Muscle layer of colon (tissue), 2 donors: ENCODE measurements at regions not wholly inside any gene's neighbourhood (a gene's known extent, or its start where the extent isn't known, plus 50 kb on each side); places are given as distances from the start of the nearest gene placed in this dataset.

Experiments used
- H3K27ac ChIP-seq: one replicate; pipeline ENCODE4 v1.7.0; 2013; ENCODE audit warnings: low read depth, mild to moderate bottlenecking, low read length, moderate library complexity
- H3K27me3 ChIP-seq, 2 donors: one replicate each; pipeline ENCODE4 v1.7.0; 2013; ENCODE audit warnings: low read length in 2 of 2, mild to moderate bottlenecking in 2 of 2; ENCODE audit not compliant: insufficient read depth in 2 of 2, control insufficient read depth in 1 of 2
- H3K36me3 ChIP-seq: one replicate; pipeline ENCODE4 v1.7.0; 2013; ENCODE audit warnings: mild to moderate bottlenecking, low read length; ENCODE audit not compliant: insufficient read depth
- H3K4me1 ChIP-seq: one replicate; pipeline ENCODE4 v1.7.0; 2013; ENCODE audit warnings: mild to moderate bottlenecking, low read length; ENCODE audit not compliant: insufficient read depth
- H3K4me3 ChIP-seq, 2 donors: one replicate each; pipeline ENCODE4 v1.7.0; 2013; ENCODE audit warnings: low read length in 2 of 2, low read depth in 1 of 2, mild to moderate bottlenecking in 1 of 2, moderate library complexity in 1 of 2
- H3K9ac ChIP-seq: one replicate; pipeline ENCODE4 v1.7.0; 2013; ENCODE audit warnings: low read length
- H3K9me3 ChIP-seq: one replicate; pipeline ENCODE4 v1.7.0; 2013; ENCODE audit warnings: mild to moderate bottlenecking, low read length
- donor health status: abdominal sarcoma.
- donor health status: Adenocarcinoma of cecum.

DNA sequence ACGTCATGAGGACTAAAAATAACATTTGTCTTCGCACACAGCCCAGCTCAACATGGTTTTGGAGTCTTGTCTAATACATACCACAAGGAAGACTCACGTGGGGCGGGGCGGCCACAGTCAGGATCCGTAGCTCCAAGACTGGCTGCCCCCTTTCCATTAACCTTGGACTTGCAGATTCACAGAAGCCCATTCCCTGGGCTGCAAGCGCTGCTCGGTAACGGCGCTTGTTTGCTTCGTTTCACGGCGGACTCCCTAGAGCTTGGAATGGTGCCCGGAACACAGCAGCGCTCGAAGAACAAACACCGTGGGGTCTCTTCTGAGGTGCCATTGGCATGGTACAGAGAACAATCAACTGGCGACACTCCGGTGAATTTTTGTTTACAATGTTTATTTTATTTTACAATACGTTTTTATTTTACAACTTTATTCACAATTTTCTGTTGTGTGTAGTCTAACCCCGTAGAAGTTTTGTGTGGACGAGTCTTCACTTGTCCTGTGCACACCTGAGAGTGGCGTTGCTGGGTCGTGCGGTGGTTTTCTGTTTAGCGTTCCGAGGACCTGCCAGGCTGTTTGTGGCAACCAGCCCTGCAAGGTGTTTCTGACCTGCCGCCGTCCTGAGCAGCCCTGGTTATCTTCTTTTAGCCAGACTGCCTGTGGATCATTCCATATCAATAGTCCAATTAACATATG is 126.5 kb downstream of the GALR1 start:
- Histone ChIP-seq H3K4me1 (no peaks in the 10 kb centered on the region), H3K27ac (no peak overlapping the region), H3K9me3 (no peaks in the 10 kb centered on the region), H3K4me3 (no peak overlapping the region), H3K9ac (no peak overlapping the region), H3K27me3 (no peaks in the 10 kb centered on the region), H3K36me3 (no peaks in the 10 kb centered on the region)

GRCh38 chr18:77376733-77377094 is 127.1 kb downstream of the GALR1 start:
- Histone ChIP-seq H3K36me3 (no peaks in the 10 kb centered on the region), H3K9me3 (no peaks in the 10 kb centered on the region), H3K9ac (no peak overlapping the region), H3K27me3 (no peaks in the 10 kb centered on the region), H3K4me1 (no peaks in the 10 kb centered on the region), H3K4me3 (no peak overlapping the region), H3K27ac (no peak overlapping the region)

DNA sequence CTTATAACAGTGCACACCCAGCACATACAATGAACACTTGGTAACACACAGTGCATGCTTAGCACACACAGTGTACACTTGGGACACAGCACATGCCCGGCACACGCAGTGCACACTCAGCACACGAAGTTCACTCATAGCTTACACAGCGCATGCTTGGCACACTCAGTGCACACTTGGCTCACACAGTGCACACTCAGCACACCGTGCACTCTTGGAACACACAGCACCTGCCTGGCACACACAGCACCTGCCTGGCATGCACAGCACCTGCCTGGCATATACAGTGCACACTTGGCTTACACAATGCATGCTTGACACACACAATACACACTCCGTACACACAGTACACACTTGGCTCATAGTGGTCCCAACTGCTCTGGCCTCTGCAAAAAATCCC is 128.2 kb downstream of the GALR1 start:
- no peaks in the 10 kb centered on the region for H3K4me1 ChIP-seq
- no peak overlapping the region for H3K4me3 ChIP-seq
- no peak overlapping the region for H3K9ac ChIP-seq
- H3K27me3 ChIP-seq = no peaks in the 10 kb centered on the region
- H3K9me3 ChIP-seq = no peaks in the 10 kb centered on the region
- H3K27ac ChIP-seq = no peak overlapping the region
- H3K36me3 ChIP-seq = no peaks in the 10 kb centered on the region

GRCh38 chr18:77379976-77380509 is 130.4 kb downstream of the GALR1 start:
- no peaks in the 10 kb centered on the region for H3K27me3 ChIP-seq
- no peaks in the 10 kb centered on the region for H3K9me3 ChIP-seq
- no peaks in the 10 kb centered on the region for H3K4me1 ChIP-seq
- H3K27ac ChIP-seq = no peak overlapping the region
- no peak overlapping the region for H3K4me3 ChIP-seq
- no peak overlapping the region for H3K9ac ChIP-seq
- H3K36me3 ChIP-seq = no peaks in the 10 kb centered on the region

GRCh38 chr18:77380695-77381094 is 131.0 kb downstream of the GALR1 start:
- H3K27ac ChIP-seq = no peak overlapping the region
- H3K4me3 ChIP-seq = no peak overlapping the region

DNA sequence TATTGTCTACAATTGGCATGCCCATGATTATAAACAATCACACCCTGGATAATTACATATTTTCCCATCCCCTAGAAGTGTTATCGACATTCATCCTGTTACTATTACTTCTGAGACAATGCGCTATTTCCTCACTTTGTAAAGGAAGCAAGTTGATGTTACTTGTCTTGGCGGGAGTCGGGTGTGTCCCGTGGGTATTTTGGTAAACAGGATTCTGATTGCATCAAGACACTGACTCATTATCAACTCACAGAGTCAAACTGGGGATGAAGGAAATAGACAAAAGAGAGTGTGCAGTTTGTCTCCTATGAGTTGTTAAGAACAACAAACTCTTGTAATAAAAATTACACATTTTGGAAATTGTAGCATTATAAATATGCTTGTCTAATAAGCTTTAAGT is 142.7 kb downstream of the GALR1 start:
- H3K27me3 ChIP-seq = no peaks in the 10 kb centered on the region
- H3K4me1 ChIP-seq = no peaks in the 10 kb centered on the region
- no peak overlapping the region for H3K9ac ChIP-seq
- H3K27ac ChIP-seq = no peak overlapping the region
- no peak overlapping the region for H3K4me3 ChIP-seq
- no peaks in the 10 kb centered on the region for H3K36me3 ChIP-seq
- no peaks in the 10 kb centered on the region for H3K9me3 ChIP-seq

More at GRCh38 chr18:77380695-77381094, 131.0 kb downstream of the GALR1 start:
- Histone ChIP-seq H3K36me3 (no peaks in the 10 kb centered on the region), H3K27me3 (no peaks in the 10 kb centered on the region), H3K9me3 (no peaks in the 10 kb centered on the region), H3K4me1 (no peaks in the 10 kb centered on the region), H3K9ac (no peak overlapping the region)

DNA sequence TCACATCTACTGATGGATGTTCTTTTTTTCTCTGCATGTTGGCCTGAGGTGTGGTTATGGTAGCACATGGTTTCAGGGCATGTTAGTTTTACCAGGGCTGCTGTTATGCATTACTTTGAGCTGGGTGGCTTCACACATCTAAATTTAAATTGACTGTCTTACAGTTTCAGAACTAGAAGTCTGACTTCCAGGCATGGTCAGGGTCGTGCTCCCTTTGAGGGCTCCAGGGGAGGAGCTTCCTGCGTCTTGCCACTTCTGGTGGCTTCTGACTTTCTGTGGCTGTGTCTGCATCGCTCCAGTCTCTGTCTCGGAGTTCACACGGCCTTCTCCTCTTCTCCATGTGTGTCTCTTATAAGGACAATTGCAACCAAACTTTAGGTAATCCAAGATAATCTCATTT is 143.9 kb downstream of the GALR1 start:
- Histone ChIP-seq H3K9ac (no peak overlapping the region), H3K27me3 (no peaks in the 10 kb centered on the region), H3K4me3 (no peak overlapping the region), H3K4me1 (no peaks in the 10 kb centered on the region), H3K9me3 (no peaks in the 10 kb centered on the region), H3K27ac (no peak overlapping the region), H3K36me3 (no peaks in the 10 kb centered on the region)

DNA sequence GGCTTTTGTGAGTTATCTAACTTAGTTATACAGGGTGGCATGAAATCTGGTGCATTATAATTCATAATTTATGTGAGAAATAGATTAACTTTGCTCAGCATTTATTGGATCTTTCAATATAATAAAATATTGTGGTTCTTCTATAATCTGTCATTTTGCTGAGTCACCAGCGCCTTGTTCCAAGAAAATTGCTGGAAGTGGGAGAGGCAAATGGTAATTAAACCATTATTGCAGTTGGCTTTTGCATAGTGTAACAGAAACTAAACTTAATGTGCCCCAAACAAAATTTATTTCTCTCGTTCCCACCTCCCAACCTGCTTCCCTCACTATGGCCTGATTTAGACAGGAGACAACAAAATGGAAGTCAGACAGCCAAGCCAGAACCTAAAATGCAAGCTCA is 146.3 kb downstream of the GALR1 start:
- Histone ChIP-seq H3K9me3 (no peaks in the 10 kb centered on the region), H3K27me3 (no peaks in the 10 kb centered on the region), H3K9ac (no peak overlapping the region), H3K4me3 (no peak overlapping the region), H3K36me3 (no peaks in the 10 kb centered on the region), H3K27ac (no peak overlapping the region), H3K4me1 (no peaks in the 10 kb centered on the region)

DNA sequence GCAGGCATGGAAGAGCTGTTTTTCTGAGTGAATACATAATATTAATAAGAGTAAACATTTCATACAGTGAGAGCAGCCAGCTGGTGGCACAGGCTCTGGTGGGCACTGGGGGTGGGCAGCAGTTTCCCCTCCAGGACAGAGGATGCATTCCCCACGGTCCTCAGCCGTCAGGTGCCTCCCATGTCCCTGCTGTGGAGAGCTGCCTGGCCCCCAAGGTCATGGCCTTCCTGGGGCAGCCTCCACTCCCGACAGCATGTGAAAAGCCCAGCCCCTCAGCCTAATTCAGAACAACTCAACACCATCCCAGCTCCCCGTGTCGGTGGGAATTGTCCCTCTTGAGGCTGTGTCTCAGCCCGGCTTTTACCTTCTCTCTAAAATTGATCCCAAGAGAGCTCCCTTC is 147.4 kb downstream of the GALR1 start:
- H3K9ac ChIP-seq = no peak overlapping the region

DNA sequence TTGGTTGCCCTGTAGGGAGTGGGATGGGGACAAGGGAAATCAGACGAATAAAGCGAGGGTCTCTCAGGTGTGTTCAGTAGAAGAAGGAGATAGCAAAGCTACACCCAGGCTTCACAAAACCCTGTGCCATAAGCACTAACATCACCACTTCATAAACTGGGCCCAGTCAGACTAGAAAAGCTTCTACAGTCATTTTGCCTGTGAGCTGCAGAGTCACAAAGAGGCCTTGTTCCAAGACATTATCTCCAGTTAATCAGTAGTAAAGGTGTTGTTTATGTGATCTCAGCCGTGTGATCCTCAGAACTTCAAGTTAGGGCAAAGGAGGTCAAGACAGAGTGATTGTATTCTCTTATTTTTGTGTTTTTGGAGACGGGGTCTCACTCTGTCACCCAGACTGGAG is 148.0 kb downstream of the GALR1 start:
- no peak overlapping the region for H3K4me3 ChIP-seq
- no peak overlapping the region for H3K27ac ChIP-seq
- no peaks in the 10 kb centered on the region for H3K27me3 ChIP-seq
- no peak overlapping the region for H3K9ac ChIP-seq
- no peaks in the 10 kb centered on the region for H3K36me3 ChIP-seq
- no peaks in the 10 kb centered on the region for H3K9me3 ChIP-seq
- H3K4me1 ChIP-seq = no peaks in the 10 kb centered on the region

More for the DNA sequence above, 147.4 kb downstream of the GALR1 start:
- no peak overlapping the region for H3K27ac ChIP-seq
- H3K4me1 ChIP-seq = no peaks in the 10 kb centered on the region
- no peaks in the 10 kb centered on the region for H3K36me3 ChIP-seq
- no peaks in the 10 kb centered on the region for H3K9me3 ChIP-seq
- H3K4me3 ChIP-seq = no peak overlapping the region
- H3K27me3 ChIP-seq = no peaks in the 10 kb centered on the region

GRCh38 chr18:77400561-77400960 is 150.9 kb downstream of the GALR1 start:
- Histone ChIP-seq H3K36me3 (no peaks in the 10 kb centered on the region), H3K4me3 (no peak overlapping the region)

DNA sequence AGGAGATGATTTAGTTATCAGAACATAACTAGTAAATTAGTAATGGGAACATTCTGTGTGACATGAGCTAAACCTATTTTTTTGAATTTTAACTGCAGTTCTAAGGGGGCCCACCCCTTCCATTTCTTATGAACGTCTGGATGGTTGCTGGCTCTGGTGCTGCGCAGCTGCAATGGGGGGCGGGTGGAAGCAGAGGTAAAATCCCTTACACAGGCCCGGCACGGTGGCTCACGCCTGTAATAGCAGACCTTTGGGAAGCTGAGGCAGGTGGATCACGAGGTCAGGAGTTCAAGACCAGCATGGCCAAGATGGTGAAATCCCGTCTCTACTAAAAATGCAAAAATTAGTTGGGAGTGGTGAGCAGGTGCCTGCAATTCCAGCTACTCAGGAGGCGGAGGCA is 151.5 kb downstream of the GALR1 start:
- Histone ChIP-seq H3K9me3 (no peaks in the 10 kb centered on the region), H3K4me1 (no peaks in the 10 kb centered on the region), H3K4me3 (no peak overlapping the region), H3K36me3 (no peaks in the 10 kb centered on the region), H3K27ac (no peak overlapping the region), H3K9ac (no peak overlapping the region), H3K27me3 (no peaks in the 10 kb centered on the region)

More at GRCh38 chr18:77400561-77400960, 150.9 kb downstream of the GALR1 start:
- H3K4me1 ChIP-seq = no peaks in the 10 kb centered on the region
- no peak overlapping the region for H3K9ac ChIP-seq
- no peaks in the 10 kb centered on the region for H3K9me3 ChIP-seq
- no peak overlapping the region for H3K27ac ChIP-seq
- no peaks in the 10 kb centered on the region for H3K27me3 ChIP-seq
